ENCODE measurements at regions not wholly inside any gene's neighbourhood (a gene's known extent, or its start where the extent isn't known, plus 50 kb on each side); places are given as distances from the start of the nearest gene placed in this dataset.

DNA sequence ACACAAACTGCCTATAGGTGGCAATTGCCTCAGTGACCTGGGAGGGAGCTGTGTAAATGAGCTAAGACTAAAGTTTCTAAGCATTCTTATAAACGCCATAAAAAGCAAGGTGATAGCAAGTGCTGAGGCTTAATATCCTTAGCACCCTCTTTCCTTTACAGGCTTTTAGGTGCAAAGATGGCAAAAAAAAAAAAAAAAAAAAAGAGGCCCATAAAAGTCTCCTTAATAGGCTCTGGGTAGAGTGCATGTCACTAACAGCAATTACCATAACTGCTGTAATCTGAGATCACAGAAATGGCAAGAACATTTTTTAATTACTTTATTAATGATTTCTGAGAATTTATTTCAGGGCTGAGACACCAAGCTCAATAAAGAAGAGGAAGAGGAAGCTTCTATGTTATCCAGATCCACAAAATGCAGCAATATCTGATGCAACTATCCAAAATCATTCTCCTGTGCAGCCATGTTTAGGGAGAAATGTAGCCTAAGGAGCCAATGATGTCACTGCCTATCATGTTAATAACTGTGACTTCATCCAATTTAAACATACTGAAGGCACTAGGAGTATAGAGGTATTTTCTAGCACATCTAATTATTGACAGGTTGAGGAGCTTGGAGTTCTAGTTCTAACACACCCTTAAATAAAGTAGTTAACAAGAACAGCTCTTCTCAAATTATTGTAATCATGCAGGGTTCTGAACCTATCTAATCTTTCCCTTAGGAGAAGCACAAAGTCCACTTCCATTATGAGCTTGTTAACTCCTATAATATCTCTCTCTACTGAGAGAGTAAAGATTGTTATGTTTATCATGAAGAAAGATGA is 804.3 kb upstream of the ACVR2A start:
- no peaks in the 10 kb centered on the region for H3K4me1 ChIP-seq (ENCODE audit: insufficient read depth, low read length)
- no peaks in the 10 kb centered on the region for H3K36me3 ChIP-seq (ENCODE audit: insufficient read depth, low read length)
- H3K9ac ChIP-seq (ENCODE audit: low read depth, low read length): no peak overlapping the region
- no peaks in the 10 kb centered on the region for H3K9me3 ChIP-seq (ENCODE audit: control insufficient read depth, insufficient read depth, low read length)

DNA sequence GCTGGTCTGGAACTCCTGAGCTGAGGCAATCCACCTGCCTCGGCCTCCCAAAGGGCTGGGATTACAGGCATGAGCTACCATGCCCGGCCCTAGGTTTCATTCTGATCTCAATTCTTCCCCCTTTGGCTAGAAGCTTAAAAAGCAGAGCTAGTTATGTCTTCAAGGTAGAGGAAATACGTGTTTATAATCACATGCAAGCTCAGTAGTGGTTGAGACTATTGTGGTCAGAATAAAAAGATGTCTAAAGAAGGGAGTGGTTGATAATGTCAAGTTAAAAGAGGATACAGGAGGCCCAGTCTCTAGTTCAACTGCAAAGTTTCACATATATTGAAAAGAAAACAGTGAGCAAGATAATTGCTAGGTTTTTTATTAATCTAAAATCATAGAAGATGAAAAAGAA is 807.8 kb upstream of the ACVR2A start:
- no peaks in the 10 kb centered on the region for H3K4me1 ChIP-seq (ENCODE audit: insufficient read depth, low read length)
- H3K36me3 ChIP-seq (ENCODE audit: insufficient read depth, low read length): no peaks in the 10 kb centered on the region
- no peak overlapping the region for H3K9ac ChIP-seq (ENCODE audit: low read depth, low read length)
- H3K9me3 ChIP-seq (ENCODE audit: control insufficient read depth, insufficient read depth, low read length): no peaks in the 10 kb centered on the region

GRCh38 chr2:147033044-147033443 is 811.8 kb upstream of the ACVR2A start:
- no peak overlapping the region for H3K9ac ChIP-seq (ENCODE audit: low read depth, low read length)
- peaks cover 4% of the 10 kb centered on the region for H3K4me1 ChIP-seq (ENCODE audit: insufficient read depth, low read length)
- H3K36me3 ChIP-seq (ENCODE audit: insufficient read depth, low read length): no peaks in the 10 kb centered on the region
- H3K9me3 ChIP-seq (ENCODE audit: control insufficient read depth, insufficient read depth, low read length): no peaks in the 10 kb centered on the region

GRCh38 chr2:147031897-147032296 is 812.9 kb upstream of the ACVR2A start:
- Histone ChIP-seq H3K9me3 (ENCODE audit: control insufficient read depth, insufficient read depth, low read length) (no peaks in the 10 kb centered on the region), H3K9ac (ENCODE audit: low read depth, low read length) (no peak overlapping the region), H3K4me1 (ENCODE audit: insufficient read depth, low read length) (peaks cover 4% of the 10 kb centered on the region), H3K36me3 (ENCODE audit: insufficient read depth, low read length) (no peaks in the 10 kb centered on the region)

- Histone ChIP-seq H3K9ac (ENCODE audit: low read depth, low read length) (no peak overlapping the region), H3K9me3 (ENCODE audit: control insufficient read depth, insufficient read depth, low read length) (no peaks in the 10 kb centered on the region), H3K4me1 (ENCODE audit: insufficient read depth, low read length) (peaks cover 4% of the 10 kb centered on the region), H3K36me3 (ENCODE audit: insufficient read depth, low read length) (no peaks in the 10 kb centered on the region)
Measured at GRCh38 chr2:147030966-147031720, 813.7 kb upstream of the ACVR2A start.

GRCh38 chr2:147027436-147027835 is 817.4 kb upstream of the ACVR2A start:
- Histone ChIP-seq H3K9ac (ENCODE audit: low read depth, low read length) (no peak overlapping the region), H3K9me3 (ENCODE audit: control insufficient read depth, insufficient read depth, low read length) (peaks cover 1% of the 10 kb centered on the region; the same call in 1 of the 2 replicates), H3K4me1 (ENCODE audit: insufficient read depth, low read length) (peaks cover 4% of the 10 kb centered on the region), H3K36me3 (ENCODE audit: insufficient read depth, low read length) (no peaks in the 10 kb centered on the region)

DNA sequence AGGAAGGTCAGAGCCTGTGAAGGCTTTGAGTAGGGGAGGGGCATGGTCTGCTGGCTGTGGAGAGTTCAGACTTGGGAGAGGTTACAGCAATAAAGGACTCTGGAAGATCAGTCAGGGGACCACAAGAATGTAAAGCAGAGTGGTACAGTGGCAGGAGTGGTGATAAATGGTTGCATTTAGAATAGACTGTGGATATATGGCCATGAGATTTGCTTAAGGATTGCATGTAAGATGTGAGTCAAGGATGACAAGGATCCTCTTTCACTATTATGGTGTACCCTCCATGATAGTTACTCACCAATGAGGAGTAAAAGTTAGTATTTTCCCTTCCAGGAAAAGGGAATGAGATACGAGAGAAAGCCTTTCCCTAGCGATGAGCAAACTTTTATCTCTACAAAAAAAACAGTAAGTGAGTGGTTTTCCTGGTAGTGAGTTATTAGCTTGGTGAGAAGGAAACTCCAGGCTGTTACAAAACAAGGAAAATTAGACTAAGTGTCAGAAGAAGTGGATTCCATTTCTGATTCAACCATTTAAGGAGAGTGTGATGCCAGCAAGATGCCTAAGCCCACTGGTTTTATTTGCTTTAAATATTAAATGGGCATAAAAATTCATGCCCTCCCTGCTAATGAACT is 818.0 kb upstream of the ACVR2A start:
- H3K9ac ChIP-seq (ENCODE audit: low read depth, low read length): no peak overlapping the region
- H3K4me1 ChIP-seq (ENCODE audit: insufficient read depth, low read length): peaks cover 4% of the 10 kb centered on the region
- no peaks in the 10 kb centered on the region for H3K36me3 ChIP-seq (ENCODE audit: insufficient read depth, low read length)
- H3K9me3 ChIP-seq (ENCODE audit: control insufficient read depth, insufficient read depth, low read length): peaks cover 7% of the 10 kb centered on the region

- Histone ChIP-seq H3K9ac (ENCODE audit: low read depth, low read length) (no peak overlapping the region), H3K4me1 (ENCODE audit: insufficient read depth, low read length) (peaks cover under 1% of the 10 kb centered on the region)
Measured at GRCh38 chr2:147025646-147026585, 818.9 kb upstream of the ACVR2A start.

DNA sequence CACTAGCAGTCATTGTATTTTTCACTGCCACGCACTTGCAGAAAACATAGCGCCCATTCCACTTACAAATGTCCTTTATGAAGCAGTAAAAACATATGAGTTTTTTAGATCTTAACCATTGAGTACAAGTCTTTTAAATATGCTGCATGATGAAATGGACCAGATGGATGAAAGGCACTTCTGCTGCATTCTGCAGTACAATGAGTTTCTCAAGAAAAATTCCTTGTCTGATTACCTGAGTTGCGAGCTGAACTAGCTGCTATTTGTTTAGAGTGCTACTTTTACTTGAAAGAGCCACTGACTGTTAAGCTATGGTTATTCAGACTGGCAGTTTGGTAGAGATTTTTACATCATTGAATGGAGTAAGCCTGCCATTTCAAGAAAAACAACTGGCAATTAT is 825.5 kb upstream of the ACVR2A start:
- H3K4me1 ChIP-seq (ENCODE audit: insufficient read depth, low read length): no peaks in the 10 kb centered on the region
- peaks cover 7% of the 10 kb centered on the region for H3K9me3 ChIP-seq (ENCODE audit: control insufficient read depth, insufficient read depth, low read length)
- no peaks in the 10 kb centered on the region for H3K36me3 ChIP-seq (ENCODE audit: insufficient read depth, low read length)
- no peak overlapping the region for H3K9ac ChIP-seq (ENCODE audit: low read depth, low read length)

More at GRCh38 chr2:147025646-147026585, 818.9 kb upstream of the ACVR2A start:
- Histone ChIP-seq H3K36me3 (ENCODE audit: insufficient read depth, low read length) (no peaks in the 10 kb centered on the region), H3K9me3 (ENCODE audit: control insufficient read depth, insufficient read depth, low read length) (peaks cover 7% of the 10 kb centered on the region)

DNA sequence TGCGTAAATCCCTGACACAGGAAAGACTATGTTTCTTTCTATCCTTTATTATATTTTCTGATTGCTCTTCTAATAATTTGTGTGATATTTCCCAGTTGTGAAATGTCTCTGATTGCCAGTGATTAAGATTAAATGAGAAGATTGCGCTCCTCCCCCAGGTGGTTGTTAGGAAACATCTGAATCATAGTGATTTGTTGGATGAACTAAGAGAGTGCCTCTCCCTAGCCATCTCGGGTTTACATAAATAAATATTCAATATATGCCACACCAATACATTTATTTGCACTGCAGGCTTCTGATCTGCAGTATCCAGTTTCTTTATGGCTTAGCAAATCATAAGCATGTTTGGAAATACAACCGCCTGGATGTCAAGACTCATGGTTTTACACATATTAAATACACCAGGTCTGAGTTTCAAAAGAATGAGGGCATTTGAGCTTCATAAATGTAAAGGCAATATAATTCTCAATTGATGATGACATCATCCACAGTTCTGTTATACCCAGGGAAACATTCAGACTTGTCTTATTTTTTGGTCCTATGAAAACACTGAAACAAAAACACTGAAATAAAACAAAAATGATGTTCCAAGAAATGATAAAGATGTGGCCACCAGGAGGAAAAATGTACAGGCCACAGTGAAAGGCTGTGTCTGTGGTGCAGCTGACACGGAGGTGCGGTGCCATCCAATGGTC is 826.7 kb upstream of the ACVR2A start:
- Histone ChIP-seq H3K36me3 (ENCODE audit: insufficient read depth, low read length) (no peaks in the 10 kb centered on the region), H3K9ac (ENCODE audit: low read depth, low read length) (no peak overlapping the region), H3K9me3 (ENCODE audit: control insufficient read depth, insufficient read depth, low read length) (peaks cover 7% of the 10 kb centered on the region), H3K4me1 (ENCODE audit: insufficient read depth, low read length) (no peaks in the 10 kb centered on the region)

DNA sequence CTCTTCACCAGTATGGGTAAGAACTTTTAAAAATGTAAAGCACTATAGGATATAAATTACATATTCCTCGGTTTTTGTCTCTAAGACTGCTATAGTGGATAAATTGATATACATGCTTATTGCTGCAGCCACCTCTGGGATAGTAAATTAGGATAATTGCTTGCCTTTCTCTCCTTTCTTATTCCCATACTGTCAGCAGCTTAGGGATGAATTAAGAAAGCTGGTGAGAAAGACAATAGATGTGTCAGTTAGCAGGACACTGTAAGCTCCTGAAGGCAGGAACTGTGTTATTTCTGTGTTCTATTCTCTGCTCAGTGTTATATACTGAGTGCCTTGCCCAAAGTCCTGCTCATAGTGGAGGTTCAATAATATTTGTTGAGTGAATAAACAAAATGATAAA is 828.6 kb upstream of the ACVR2A start:
- no peak overlapping the region for H3K9ac ChIP-seq (ENCODE audit: low read depth, low read length)
- no peaks in the 10 kb centered on the region for H3K36me3 ChIP-seq (ENCODE audit: insufficient read depth, low read length)
- no peaks in the 10 kb centered on the region for H3K4me1 ChIP-seq (ENCODE audit: insufficient read depth, low read length)
- H3K9me3 ChIP-seq (ENCODE audit: control insufficient read depth, insufficient read depth, low read length): no peaks in the 10 kb centered on the region

- Histone ChIP-seq H3K9me3 (ENCODE audit: control insufficient read depth, insufficient read depth, low read length) (no peaks in the 10 kb centered on the region), H3K9ac (ENCODE audit: low read depth, low read length) (no peak overlapping the region), H3K4me1 (ENCODE audit: insufficient read depth, low read length) (no peaks in the 10 kb centered on the region), H3K36me3 (ENCODE audit: insufficient read depth, low read length) (no peaks in the 10 kb centered on the region)
Measured at GRCh38 chr2:147015591-147015990, 829.2 kb upstream of the ACVR2A start.

GRCh38 chr2:147013696-147014392 is 831.0 kb upstream of the ACVR2A start:
- Histone ChIP-seq H3K36me3 (ENCODE audit: insufficient read depth, low read length) (no peaks in the 10 kb centered on the region), H3K4me1 (ENCODE audit: insufficient read depth, low read length) (no peaks in the 10 kb centered on the region), H3K9ac (ENCODE audit: low read depth, low read length) (no peak overlapping the region), H3K9me3 (ENCODE audit: control insufficient read depth, insufficient read depth, low read length) (no peaks in the 10 kb centered on the region)
